H1 (cell line): ENCODE measurements at regions not wholly inside any gene's neighbourhood (a gene's known extent, or its start where the extent isn't known, plus 50 kb on each side); places are given as distances from the start of the nearest gene placed in this dataset.

Source experiments
- CTCF ChIA-PET: fragments of 300-600 bp; sonication (Branson Sonifier 250); formaldehyde crosslinking; loops from one replicate; lab custom pipeline; 2021; ENCODE audit not compliant: partially characterized antibody; lab: Charles Lee
- POLR2A ChIA-PET: fragments of 300-600 bp; sonication (Branson Sonifier 250); formaldehyde crosslinking; loops from one replicate; lab custom pipeline; 2021; ENCODE audit warnings: inconsistent platforms; ENCODE audit not compliant: partially characterized antibody; lab: Charles Lee
- DNase-seq, 2 experiments: peaks; one replicate each; pipeline versions ENCODE4 v3.0.0 to v3.0.0-alpha.2; 2010 to 2022; ENCODE audit warnings: low spot score in 2 of 2, low read depth in 1 of 2, mixed read lengths in 1 of 2
- FAIRE-seq: peaks from 2 replicates; lab custom pipeline; 2011; peaks lifted over from hg19 to GRCh38; lab: Jason Lieb, UNC
- H2AFZ ChIP-seq: 2 replicates; pipeline ENCODE4 v1.8.1; 2012; ENCODE audit warnings: low read length, inconsistent platforms
- H2AK5ac ChIP-seq: 2 replicates; pipeline ENCODE4 v1.6.1; 2013; ENCODE audit warnings: low read depth, low read length
- H2BK120ac ChIP-seq: replicated peaks from 2 replicates; pipeline ENCODE3; 2013; ENCODE audit warnings: low read depth, low read length, inconsistent platforms
- H2BK12ac ChIP-seq: 2 replicates; pipeline ENCODE4 v1.6.1; 2013; ENCODE audit warnings: low read depth, low read length
- H2BK15ac ChIP-seq: 2 replicates; pipeline ENCODE4 v1.6.1; 2013; ENCODE audit warnings: low read length
- H2BK20ac ChIP-seq: 2 replicates; pipeline ENCODE4 v1.6.1; 2013; ENCODE audit warnings: low read length
- H2BK5ac ChIP-seq: 2 replicates; pipeline ENCODE4 v1.6.1; 2013; ENCODE audit warnings: low read depth, low read length
- H3K14ac ChIP-seq: 2 replicates; pipeline ENCODE4 v1.6.1; 2013; ENCODE audit warnings: inconsistent platforms; ENCODE audit not compliant: insufficient read length
- H3K18ac ChIP-seq: 2 replicates; pipeline ENCODE4 v1.6.1; 2013; ENCODE audit warnings: low read length; ENCODE audit errors: extremely low read depth
- H3K23ac ChIP-seq: 2 replicates; pipeline ENCODE4 v1.6.1; 2013; ENCODE audit warnings: inconsistent platforms; ENCODE audit not compliant: insufficient read length
- H3K23me2 ChIP-seq: 2 replicates; pipeline ENCODE4 v1.6.1; 2013; ENCODE audit warnings: low read depth, low read length
- H3K27ac ChIP-seq: 2 replicates; pipeline ENCODE4 v1.6.1; 2011; ENCODE audit warnings: low read depth, low read length, inconsistent platforms
- H3K27me3 ChIP-seq, 4 experiments: replicated peaks in 1 of 4; 1 replicate in 1 of 4; 2 replicates in 3 of 4; pipeline versions ENCODE4 v1.6.1 to v1.8.1; 2011 to 2013; ENCODE audit warnings: low read length in 3 of 4, mild to moderate bottlenecking in 3 of 4, inconsistent platforms in 2 of 4, mixed read lengths in 2 of 4, moderate library complexity in 1 of 4; ENCODE audit not compliant: control insufficient read depth in 3 of 4, insufficient read depth in 3 of 4; ENCODE audit errors: extremely low read depth in 1 of 4
- H3K36me3 ChIP-seq, 4 experiments: 2 replicates each; pipeline versions ENCODE4 v1.6.1 to v1.8.1; 2011 to 2013; ENCODE audit warnings: mild to moderate bottlenecking in 4 of 4, low read length in 3 of 4, moderate library complexity in 2 of 4, control low read depth in 1 of 4, inconsistent platforms in 1 of 4; ENCODE audit not compliant: insufficient read depth in 4 of 4, control insufficient read depth in 2 of 4
- H3K4ac ChIP-seq: replicated peaks from 2 replicates; pipeline ENCODE3; 2013; ENCODE audit warnings: low read length, low read depth, mixed read lengths, inconsistent platforms; ENCODE audit not compliant: insufficient read length
- H3K4me1 ChIP-seq, 4 experiments: replicated peaks in 1 of 4; 1 replicate in 1 of 4; 2 replicates in 3 of 4; pipeline versions ENCODE4 v1.6.1 to v1.8.1; 2011 to 2013; ENCODE audit warnings: low read length in 3 of 4, inconsistent platforms in 2 of 4, mixed read lengths in 1 of 4; ENCODE audit not compliant: insufficient read depth in 4 of 4, control insufficient read depth in 3 of 4
- H3K4me2 ChIP-seq, 2 experiments: 2 replicates each; pipeline versions ENCODE4 v1.6.1 to v1.8.1; 2011 to 2013; ENCODE audit warnings: low read depth in 2 of 2, low read length in 2 of 2, control low read depth in 1 of 2, inconsistent platforms in 1 of 2, mild to moderate bottlenecking in 1 of 2; ENCODE audit not compliant: insufficient read depth in 1 of 2
- H3K4me3 ChIP-seq, 4 experiments: fragments of 200-600, 300-600 bp in 1 of 4; sonication (generic), shearing (Covaris generic), sonication (Bioruptor Twin) in 1 of 4; 2 replicates each; pipeline versions ENCODE4 v1.5.1 to v1.8.1; 2011 to 2016; ENCODE audit warnings: low read length in 4 of 4, low read depth in 3 of 4, control low read depth in 2 of 4, inconsistent platforms in 2 of 4, mild to moderate bottlenecking in 2 of 4, mixed read lengths in 1 of 4, moderate library complexity in 1 of 4; ENCODE audit not compliant: insufficient read depth in 2 of 4; ENCODE audit errors: extremely low read depth in 1 of 4
- H3K56ac ChIP-seq: replicated peaks from 2 replicates; pipeline ENCODE3; 2013; ENCODE audit warnings: low read depth, mild to moderate bottlenecking, mixed read lengths, low read length, inconsistent platforms; ENCODE audit not compliant: insufficient read length
- H3K79me1 ChIP-seq: 2 replicates; pipeline ENCODE4 v1.6.1; 2013; ENCODE audit warnings: low read depth, low read length, control low read depth
- H3K79me2 ChIP-seq, 2 experiments: 2 replicates each; pipeline versions ENCODE4 v1.6.1 to v1.8.1; 2012 to 2013; ENCODE audit warnings: low read length in 2 of 2, mild to moderate bottlenecking in 2 of 2, inconsistent platforms in 1 of 2; ENCODE audit not compliant: insufficient read depth in 2 of 2, control insufficient read depth in 1 of 2
- H3K9ac ChIP-seq, 4 experiments: replicated peaks in 1 of 4; 1 replicate in 1 of 4; 2 replicates in 3 of 4; pipeline versions ENCODE4 v1.6.1 to v1.8.1; 2011 to 2013; ENCODE audit warnings: low read depth in 3 of 4, low read length in 3 of 4, control low read depth in 2 of 4, mild to moderate bottlenecking in 2 of 4, moderate library complexity in 2 of 4, inconsistent platforms in 1 of 4; ENCODE audit errors: extremely low read depth in 1 of 4
- H3K9me3 ChIP-seq, 2 experiments: 2 replicates each; pipeline versions ENCODE4 v1.6.1 to v1.8.1; 2012 to 2013; ENCODE audit warnings: mild to moderate bottlenecking in 2 of 2, moderate library complexity in 2 of 2, control low read depth in 1 of 2, inconsistent platforms in 1 of 2, low read depth in 1 of 2, low read length in 1 of 2, mixed read lengths in 1 of 2; ENCODE audit not compliant: insufficient read depth in 2 of 2
- H4K20me1 ChIP-seq, 2 experiments: replicated peaks in 1 of 2; 2 replicates each; pipeline versions ENCODE3 to v1.8.1; 2011 to 2013; ENCODE audit warnings: inconsistent platforms in 2 of 2, low read length in 2 of 2, mild to moderate bottlenecking in 1 of 2; ENCODE audit not compliant: insufficient read depth in 2 of 2, control insufficient read depth in 1 of 2
- H4K5ac ChIP-seq: 2 replicates; pipeline ENCODE4 v1.6.1; 2013; ENCODE audit warnings: low read length, low read depth, mixed read lengths, inconsistent platforms; ENCODE audit not compliant: insufficient read length
- H4K8ac ChIP-seq: 2 replicates; pipeline ENCODE4 v1.8.0; 2013; ENCODE audit warnings: mild to moderate bottlenecking, moderate library complexity, low read length, inconsistent platforms; ENCODE audit not compliant: insufficient read depth; ENCODE audit errors: extremely low read depth
- H4K91ac ChIP-seq: replicated peaks from 2 replicates; pipeline ENCODE3; 2013; ENCODE audit warnings: low read length, mixed read lengths, inconsistent platforms; ENCODE audit not compliant: insufficient read length
- BCL11A ChIP-seq, 2 experiments: IDR thresholded peaks; one replicate each; pipeline ENCODE4 v1.6.1; 2011; ENCODE audit warnings: low read depth in 2 of 2, low read length in 2 of 2, mild to moderate bottlenecking in 2 of 2
- EP300 ChIP-seq, 2 experiments: IDR thresholded peaks; 1 replicate in 1 of 2; 2 replicates in 1 of 2; pipeline ENCODE4 v1.6.1; 2011 to 2012; ENCODE audit warnings: low read depth in 2 of 2, low read length in 2 of 2, mild to moderate bottlenecking in 2 of 2, borderline replicate concordance in 1 of 2, inconsistent platforms in 1 of 2, moderate library complexity in 1 of 2
- HDAC6 ChIP-seq: IDR thresholded peaks from one replicate; pipeline ENCODE4 v1.7.1; 2012; ENCODE audit warnings: low read depth, mild to moderate bottlenecking, inconsistent platforms, low read length, moderate library complexity
- KDM4A ChIP-seq: IDR thresholded peaks from one replicate; pipeline ENCODE4 v1.7.1; 2012; ENCODE audit warnings: low read depth, mild to moderate bottlenecking, moderate library complexity, low read length, inconsistent platforms; ENCODE audit not compliant: severe bottlenecking
- SIX5 ChIP-seq: IDR thresholded peaks from 2 replicates; pipeline ENCODE4 v1.6.1; 2011; ENCODE audit warnings: mild to moderate bottlenecking, low read depth, low read length
- ZNF274 ChIP-seq: IDR thresholded peaks from 2 replicates; pipeline ENCODE4 v1.7.0; 2012; ENCODE audit warnings: low read length, borderline replicate concordance; ENCODE audit errors: extremely low read depth
- WGBS, 2 experiments: shearing (Covaris generic) in 1 of 2; methylation state at CpG; one replicate each; pipeline versions ENCODE4 v1.1.6 to v1.1.7; 2013 to 2015; ENCODE audit warnings: low lambda C conversion rate in 2 of 2, mixed read lengths in 2 of 2, inconsistent platforms in 1 of 2, low coverage in 1 of 2, missing lambda C conversion rate in 1 of 2; ENCODE audit not compliant: insufficient replicate concordance in 2 of 2, insufficient coverage in 1 of 2, insufficient read length in 1 of 2; ENCODE audit errors: extremely low coverage in 1 of 2, missing lambda C conversion rate in 1 of 2; 5-methylcytosine and 5-hydroxymethylcytosine counted together

- ChIA-PET CTCF (no interaction called here), POLR2A (no interaction called here)
- no peak for FAIRE-seq
- H2BK20ac ChIP-seq = no peak overlapping the region
- peaks cover 3 to 15% (median 7%) of the 10 kb centered on the region in 4 experiments; a peak in 5 of 7 replicates for H3K4me1 ChIP-seq
- H2BK120ac ChIP-seq = no peak overlapping the region
- no peaks in the 10 kb centered on the region for H3K36me3 ChIP-seq
- H4K91ac ChIP-seq = no peak overlapping the region
- no peak overlapping the region for H3K56ac ChIP-seq
- H3K4me3 ChIP-seq = no peak overlapping the region
- H4K20me1 ChIP-seq = no peaks in the 10 kb centered on the region
- no peak overlapping the region for H2AK5ac ChIP-seq
- no peak overlapping the region for H2BK15ac ChIP-seq
- H2BK5ac ChIP-seq = no peak overlapping the region
- H3K9ac ChIP-seq = no peak overlapping the region
- no peaks in the 10 kb centered on the region for H3K79me1 ChIP-seq
- H2AFZ ChIP-seq = no peak overlapping the region
- H3K27ac ChIP-seq = no peak overlapping the region
- H4K5ac ChIP-seq = no peak overlapping the region
- no peak overlapping the region for H3K18ac ChIP-seq
- H3K4me2 ChIP-seq = no peak overlapping the region
- TF ChIP-seq KDM4A (no peak), ZNF274 (no peak), EP300 (IDR thresholded peaks at IDR 0.05; ENCODE audit: borderline replicate concordance in 1 of 2, low read depth in 2 of 2, low read length in 2 of 2) (no peak), BCL11A (IDR thresholded peaks at IDR 0.05; ENCODE audit: low read depth in 2 of 2, low read length in 2 of 2) (no peak), HDAC6 (no peak), SIX5 (no peak)
- H3K23me2 ChIP-seq = no peaks in the 10 kb centered on the region
- H3K23ac ChIP-seq = no peak overlapping the region
- no peak overlapping the region for H2BK12ac ChIP-seq
- no peaks in the 10 kb centered on the region for H3K79me2 ChIP-seq
- H3K14ac ChIP-seq = no peak overlapping the region
- no peak overlapping the region for H4K8ac ChIP-seq
- WGBS, 2 experiments = 96% methylated on average over 4 of the region's 4 CpGs; no CpG with 5 or more reads in 1 of the 2 experiments
- DNase-seq = no peak
- no peaks in the 10 kb centered on the region for H3K27me3 ChIP-seq
- H3K4ac ChIP-seq = no peak overlapping the region
- no peaks in the 10 kb centered on the region for H3K9me3 ChIP-seq
These were observed 190.9 kb downstream of the KLF12 start for GRCh38 chr13:73943137-73943964.
